Medulla oblongata (tissue), 1 donor: ENCODE measurements at regions not wholly inside any gene's neighbourhood (a gene's known extent, or its start where the extent isn't known, plus 50 kb on each side); places are given as distances from the start of the nearest gene placed in this dataset.
"Not testable (repeated sequence)": the region's sequence is repeated elsewhere in the genome, so short reads cannot be mapped to it uniquely, and the experiment has no call there.

Experiments
- DNase-seq: peaks from one replicate; pipeline ENCODE4 v3.0.0-alpha.2; 2015; ENCODE audit errors: extremely low spot score

GRCh38 chr9:80771555-80772347 lies 917.6 kb downstream of the TLE1 start:
- DNase-seq = no peak

- no peak for DNase-seq
These were observed 925.8 kb downstream of the TLE1 start for GRCh38 chr9:80763536-80763935.

GRCh38 chr9:80755586-80755985 lies 933.8 kb downstream of the TLE1 start:
- no peak for DNase-seq

GRCh38 chr9:80747056-80747455 lies 942.3 kb downstream of the TLE1 start:
- DNase-seq = not testable (repeated sequence)

GRCh38 chr9:80732506-80732905 lies 956.8 kb downstream of the TLE1 start:
- no peak for DNase-seq

GRCh38 chr9:80720579-80720978 lies 968.8 kb downstream of the TLE1 start:
- DNase-seq = no peak

GRCh38 chr9:80707120-80707519 lies 982.2 kb downstream of the TLE1 start:
- no peak for DNase-seq

GRCh38 chr9:80701061-80701460 lies 988.3 kb downstream of the TLE1 start:
- no peak for DNase-seq

GRCh38 chr9:80699511-80699998 lies 989.8 kb downstream of the TLE1 start:
- DNase-seq = peak; percentile 35

GRCh38 chr9:80698725-80699410 lies 990.5 kb downstream of the TLE1 start:
- DNase-seq = no peak

GRCh38 chr9:80692751-80693150 lies 996.6 kb downstream of the TLE1 start:
- DNase-seq = no peak

- DNase-seq = no peak
These were observed 998.1 kb downstream of the TLE1 start for GRCh38 chr9:80691229-80691628.

- DNase-seq = peak; percentile 3
These were observed 998.9 kb downstream of the TLE1 start for GRCh38 chr9:80690349-80690939.

GRCh38 chr9:80679916-80680315 lies 1009.4 kb downstream of the TLE1 start:
- DNase-seq = no peak

- no peak for DNase-seq
These were observed 1010.4 kb downstream of the TLE1 start for GRCh38 chr9:80678906-80679305.

GRCh38 chr9:80673496-80673895 lies 1015.9 kb downstream of the TLE1 start:
- DNase-seq = no peak

GRCh38 chr9:80665479-80665878 lies 1023.9 kb downstream of the TLE1 start:
- no peak for DNase-seq

- peak; percentile 54 for DNase-seq
These were observed 1024.8 kb downstream of the TLE1 start for GRCh38 chr9:80664327-80665210.

GRCh38 chr9:80659751-80660150 lies 1029.6 kb downstream of the TLE1 start:
- DNase-seq = not testable (repeated sequence)

GRCh38 chr9:80651044-80651443 lies 1038.3 kb downstream of the TLE1 start:
- DNase-seq = no peak

- no peak for DNase-seq
These were observed 1039.9 kb downstream of the TLE1 start for GRCh38 chr9:80649496-80649895.

- DNase-seq = no peak
These were observed 1040.3 kb downstream of the TLE1 start for GRCh38 chr9:80649001-80649420.
